IPS DF 4.7 (cell line): ENCODE measurements at regions not wholly inside any gene's neighbourhood (a gene's known extent, or its start where the extent isn't known, plus 50 kb on each side); places are given as distances from the start of the nearest gene placed in this dataset.

Experiments used
- DNase-seq: peaks from one replicate; pipeline ENCODE4 v3.0.0-alpha.2; 2013; ENCODE audit warnings: low spot score; ENCODE audit errors: extremely low read depth

DNA sequence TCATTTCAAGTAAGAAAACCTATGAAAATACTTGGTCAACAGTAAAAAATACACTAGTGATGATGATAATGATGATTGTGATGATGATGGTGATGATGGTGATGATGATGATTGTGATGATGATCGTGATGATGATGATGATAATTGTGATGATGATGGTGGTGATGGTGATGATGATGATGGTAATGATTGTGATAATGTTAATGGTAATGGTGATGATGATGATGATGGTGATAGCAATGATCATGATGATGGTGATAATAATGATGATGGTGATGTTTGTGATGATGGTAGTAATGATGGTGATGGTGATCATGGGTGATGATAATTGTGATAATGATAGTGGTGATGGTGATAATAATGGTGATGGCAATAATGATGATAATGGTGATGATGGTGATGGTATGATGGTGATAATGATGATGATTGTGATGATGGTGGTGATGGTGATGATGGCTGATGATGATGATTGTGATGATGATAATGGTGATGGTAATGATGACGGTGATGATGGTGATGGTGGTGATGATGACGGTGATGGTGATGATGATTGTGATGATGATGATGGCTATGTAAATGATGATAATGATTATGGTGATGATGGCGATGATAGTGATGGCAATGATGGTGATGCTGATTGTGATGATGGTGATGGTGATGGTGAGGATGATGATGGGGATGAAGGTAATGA lies 62.1 kb downstream of the VCX3A start:
- no peak for DNase-seq

DNA sequence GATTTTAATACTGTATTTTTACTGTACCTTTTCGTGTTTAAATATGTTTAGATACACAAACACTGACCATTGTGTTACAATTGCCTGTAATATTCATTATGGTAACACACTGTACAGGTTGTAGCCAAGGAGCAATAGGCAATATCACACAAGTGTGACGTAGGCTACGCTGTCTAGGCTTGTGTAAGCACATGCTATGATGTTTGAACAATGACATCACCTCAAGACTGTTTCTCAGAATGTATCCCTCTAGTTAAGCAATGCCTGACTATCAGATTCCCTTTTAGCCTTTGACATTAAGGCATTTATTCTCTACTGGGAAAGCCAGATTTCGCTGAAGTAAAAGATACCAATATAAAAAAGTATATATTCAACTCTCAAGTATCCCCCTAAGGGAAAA lies 66.2 kb downstream of the VCX3A start:
- DNase-seq = no peak

DNA sequence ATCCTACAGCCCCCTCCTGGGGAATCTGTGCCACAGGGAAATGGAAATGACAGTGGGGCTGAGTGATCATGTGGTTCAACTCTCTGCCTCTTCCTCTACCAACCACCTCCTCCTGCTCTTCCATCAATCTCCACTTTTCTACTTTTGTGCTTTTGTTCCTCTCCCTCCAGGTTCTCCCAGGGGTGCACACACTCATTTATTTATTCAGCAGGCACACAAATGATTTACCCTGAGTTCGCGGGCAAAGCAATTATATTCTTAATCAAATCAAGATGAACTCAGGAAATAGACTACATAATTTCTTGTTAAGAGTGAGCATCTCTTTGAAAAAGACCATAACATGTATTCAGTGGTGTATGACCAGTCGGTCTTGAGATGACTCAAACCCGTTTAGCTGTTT lies 69.2 kb downstream of the VCX3A start:
- no peak for DNase-seq

DNA sequence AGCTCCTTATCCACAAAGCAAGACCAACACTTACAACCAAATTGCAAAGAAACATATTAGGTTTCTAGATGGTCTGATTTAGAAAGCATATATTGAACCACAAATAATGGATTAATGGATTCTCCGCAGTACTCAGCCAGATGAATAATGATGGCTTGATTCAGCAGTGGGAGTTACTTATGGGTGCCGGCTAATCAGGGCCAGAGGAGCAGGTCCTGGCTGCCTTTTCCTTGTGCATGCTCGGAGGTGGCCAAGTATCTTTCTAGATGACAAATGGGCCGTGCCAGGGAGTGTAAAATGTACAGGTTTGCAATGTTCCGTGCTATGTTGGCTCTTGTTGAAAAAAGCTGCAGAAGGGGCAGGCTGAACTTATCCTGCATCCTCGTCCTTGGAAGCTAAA lies 70.2 kb downstream of the VCX3A start:
- no peak for DNase-seq

DNA sequence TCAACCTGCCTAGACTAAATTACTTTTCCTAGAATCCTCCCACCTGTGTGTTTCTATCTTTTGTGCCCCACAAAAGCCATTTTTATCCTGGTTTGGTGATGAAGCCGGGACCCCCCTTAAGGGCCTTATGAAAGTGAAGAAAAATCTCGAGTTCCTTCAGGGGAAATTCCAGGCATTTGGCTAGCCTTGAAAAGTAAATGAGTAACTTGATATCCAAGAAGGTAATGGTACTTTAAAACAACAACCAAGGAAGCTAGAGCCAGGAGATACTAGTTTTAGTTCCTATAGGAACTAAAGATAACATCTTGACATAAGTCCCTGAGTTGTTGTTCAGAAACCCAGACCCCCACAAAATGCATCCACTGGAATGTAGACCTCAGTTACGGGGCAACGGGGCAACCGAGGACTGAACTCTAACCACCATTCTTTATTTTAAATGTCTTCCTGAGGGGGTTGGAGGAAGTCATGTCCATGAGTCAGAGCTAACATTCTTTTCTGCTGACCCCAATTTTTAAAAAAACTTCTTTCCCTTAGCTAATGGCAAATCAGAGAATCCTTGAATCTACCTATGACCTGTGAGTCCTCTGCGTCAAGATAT lies 73.9 kb downstream of the VCX3A start:
- DNase-seq = no peak

DNA sequence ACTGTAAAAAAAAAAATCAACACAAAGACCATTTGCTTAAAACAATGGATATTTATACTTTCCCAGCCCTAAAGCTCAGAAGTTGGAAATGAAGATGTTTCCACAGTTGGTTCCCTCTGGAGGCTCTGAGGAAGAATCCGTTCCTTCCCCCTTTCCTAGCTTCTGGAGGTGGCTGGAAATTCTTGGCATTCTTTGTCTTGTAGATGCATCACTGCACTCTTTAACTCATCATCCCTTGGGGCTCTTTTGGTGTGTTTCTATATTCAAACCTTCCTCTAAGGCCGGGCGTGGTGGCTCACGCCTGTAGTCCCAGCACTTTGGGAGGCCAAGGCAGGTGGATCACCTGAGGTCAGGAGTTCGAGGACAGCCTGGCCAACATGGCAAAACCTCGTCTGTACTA lies 78.7 kb downstream of the VCX3A start:
- DNase-seq = peak; percentile 2

DNA sequence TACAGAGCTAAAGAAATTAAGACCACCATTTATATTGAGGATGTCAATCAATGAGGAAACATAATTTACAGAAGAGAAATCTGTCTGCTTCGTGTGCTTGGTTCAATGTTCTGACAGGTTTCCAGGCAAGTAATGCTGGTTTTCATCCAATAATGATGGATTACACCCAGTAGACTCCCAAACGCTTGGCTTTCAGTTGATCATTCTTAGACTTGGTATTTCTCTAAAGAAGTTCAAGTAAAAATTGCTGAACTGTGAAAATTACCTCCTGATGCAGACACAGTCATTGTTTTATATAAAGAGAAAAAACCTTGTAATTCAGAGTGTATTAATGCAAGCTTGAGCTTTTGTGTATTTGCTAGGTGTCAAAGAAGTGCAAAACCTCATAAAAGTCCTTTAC lies 85.0 kb downstream of the VCX3A start:
- DNase-seq = no peak

DNA sequence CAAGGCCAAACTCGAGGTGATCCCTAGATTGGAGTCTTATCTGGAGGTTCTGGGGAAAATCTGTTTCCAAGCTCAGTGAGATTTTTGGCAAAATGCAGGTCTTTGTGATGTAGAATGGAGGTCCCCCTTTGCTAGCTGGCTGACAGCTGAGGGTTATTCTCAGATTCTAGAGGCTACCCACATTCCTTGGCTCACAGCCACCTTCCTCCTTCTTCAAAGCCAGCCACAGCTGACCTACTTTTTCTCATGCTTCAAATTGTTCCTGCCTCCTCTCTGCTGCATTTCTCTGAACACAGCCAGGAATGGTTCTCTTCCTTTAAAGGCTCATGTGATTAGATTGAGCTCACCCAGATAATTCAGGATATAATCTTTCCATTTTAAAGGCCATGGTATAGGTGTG lies 86.9 kb downstream of the VCX3A start:
- no peak for DNase-seq

DNA sequence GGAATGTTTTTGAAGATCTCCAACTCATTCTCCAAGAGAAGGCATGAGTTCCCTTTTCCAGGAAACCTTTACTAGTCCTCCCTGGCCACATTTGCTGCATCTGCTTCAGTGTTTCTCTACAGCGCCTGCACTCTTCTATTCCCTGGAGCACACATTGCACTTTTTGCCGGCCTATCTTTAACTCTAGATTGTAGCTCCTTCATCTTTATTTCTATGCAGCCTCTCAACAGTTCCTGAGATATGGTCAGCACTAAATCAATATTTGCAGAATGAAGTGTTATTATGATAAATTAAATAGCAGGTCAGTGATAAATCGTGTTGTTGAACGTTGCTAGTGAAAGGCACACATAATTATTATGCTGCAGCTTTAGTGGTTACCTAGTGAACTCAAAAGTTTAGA lies 88.3 kb downstream of the VCX3A start:
- no peak for DNase-seq

DNA sequence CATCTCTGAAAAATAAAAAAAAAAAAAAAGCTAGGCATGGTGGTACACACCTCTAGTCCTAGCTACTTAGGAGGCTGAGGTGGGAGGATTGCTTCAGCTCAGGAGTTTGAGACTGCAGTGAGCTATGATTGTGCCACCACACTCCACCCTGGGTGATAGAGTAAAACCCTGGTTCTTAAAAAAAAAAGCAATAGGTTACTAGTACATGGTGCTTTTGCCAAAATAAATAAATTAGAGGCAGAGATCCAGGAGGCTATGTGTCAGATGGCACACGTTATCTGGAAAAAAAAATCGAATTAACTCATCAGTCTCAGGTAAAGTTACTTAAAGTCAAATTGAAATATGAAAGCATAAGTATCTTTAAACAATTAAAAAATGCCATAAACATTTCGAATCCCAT lies 94.3 kb downstream of the VCX3A start:
- no peak for DNase-seq

DNA sequence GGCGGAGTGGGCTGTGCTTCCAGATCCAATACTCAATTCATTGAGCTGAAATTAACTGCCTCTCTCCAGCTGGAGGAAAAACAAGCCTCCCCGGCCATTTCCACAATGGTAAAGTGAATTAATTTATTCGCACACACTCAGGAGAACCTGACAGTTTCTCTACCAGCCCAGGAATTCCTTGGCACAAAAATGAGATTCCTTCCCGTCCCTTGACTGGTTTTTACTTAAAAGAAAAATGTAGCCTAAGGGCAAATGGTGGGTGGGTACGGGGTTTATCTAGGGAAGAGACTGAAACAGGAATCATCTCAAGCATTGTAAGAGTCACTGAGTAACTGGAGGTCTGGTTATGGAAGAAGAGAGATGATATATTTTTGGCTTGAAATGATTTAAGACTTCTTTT lies 102.7 kb downstream of the VCX3A start:
- no peak for DNase-seq

DNA sequence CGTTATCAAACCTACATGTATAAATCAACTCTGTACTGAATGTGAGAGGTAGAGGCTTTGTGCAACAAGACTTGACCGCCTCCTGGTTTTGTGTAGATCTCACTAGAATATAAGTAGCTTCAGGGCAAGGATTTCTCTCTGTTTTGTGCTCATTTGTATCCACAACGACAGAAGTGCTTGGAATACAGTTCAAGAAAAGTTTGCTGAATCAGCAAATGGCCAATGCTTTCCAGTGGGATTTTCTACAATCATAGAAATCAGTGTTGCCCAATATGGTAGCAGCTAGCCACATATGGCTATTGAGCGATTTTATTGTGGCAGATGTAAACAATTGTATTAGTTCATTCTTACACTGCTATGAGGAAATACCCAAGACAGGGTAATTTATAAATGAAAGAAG lies 127.4 kb downstream of the VCX3A start:
- DNase-seq = no peak

DNA sequence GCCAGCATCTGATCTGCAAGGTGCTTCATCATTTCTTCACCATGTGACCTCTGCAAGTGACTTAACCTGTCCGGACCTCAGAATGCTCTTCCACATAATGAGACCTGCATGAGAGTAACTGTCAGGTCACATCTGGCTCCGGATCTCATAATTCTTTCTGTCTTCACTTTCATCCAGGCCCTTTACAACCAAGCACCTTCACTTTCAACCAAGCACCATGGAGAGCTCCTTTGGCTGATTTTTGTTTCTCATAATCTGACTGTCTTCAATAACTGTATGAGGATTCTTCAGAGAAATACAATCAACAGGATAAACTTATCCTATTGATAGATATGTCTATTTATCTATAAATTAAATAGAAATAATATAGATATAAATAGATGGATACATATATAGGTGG lies 148.1 kb downstream of the VCX3A start:
- DNase-seq = no peak

DNA sequence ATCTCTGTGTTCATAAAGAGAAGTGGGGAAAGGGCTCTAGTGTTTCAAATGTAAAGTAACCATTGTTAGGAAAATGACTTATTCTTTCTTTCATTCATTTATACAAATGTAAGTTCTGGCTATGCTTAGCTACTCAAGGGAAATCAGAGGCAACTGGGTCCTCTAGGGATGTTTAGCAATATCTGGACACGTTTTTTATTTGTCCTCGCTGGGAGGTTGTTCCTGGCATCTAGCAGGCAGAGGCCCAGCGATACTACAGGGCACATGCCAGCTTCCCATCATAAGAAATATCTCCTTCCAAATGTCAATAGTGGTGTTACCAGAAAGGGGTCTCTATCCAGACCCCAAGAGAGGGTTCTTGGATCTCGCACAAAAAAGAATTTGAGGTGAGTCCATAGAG lies 150.0 kb downstream of the VCX3A start:
- no peak for DNase-seq

DNA sequence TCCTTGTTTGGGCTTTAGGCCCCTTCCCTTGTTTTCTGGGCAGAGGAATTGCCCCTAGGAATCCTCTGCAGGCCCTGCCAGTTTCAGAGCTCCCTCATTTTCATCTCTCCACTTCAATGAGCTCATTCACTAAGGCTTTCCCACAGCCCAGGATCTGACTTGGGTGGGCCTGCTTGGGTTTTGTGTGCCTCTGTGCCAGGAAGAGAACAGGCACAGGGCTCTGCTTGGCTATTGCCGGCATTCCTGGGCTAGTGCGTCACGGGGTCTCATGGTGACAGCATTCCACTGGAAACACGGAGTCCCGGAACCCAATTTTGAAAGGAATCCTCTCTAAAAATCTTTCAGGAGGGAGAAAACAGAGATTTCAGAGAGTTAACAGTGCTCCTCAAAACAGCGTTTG lies 150.5 kb downstream of the VCX3A start:
- no peak for DNase-seq

DNA sequence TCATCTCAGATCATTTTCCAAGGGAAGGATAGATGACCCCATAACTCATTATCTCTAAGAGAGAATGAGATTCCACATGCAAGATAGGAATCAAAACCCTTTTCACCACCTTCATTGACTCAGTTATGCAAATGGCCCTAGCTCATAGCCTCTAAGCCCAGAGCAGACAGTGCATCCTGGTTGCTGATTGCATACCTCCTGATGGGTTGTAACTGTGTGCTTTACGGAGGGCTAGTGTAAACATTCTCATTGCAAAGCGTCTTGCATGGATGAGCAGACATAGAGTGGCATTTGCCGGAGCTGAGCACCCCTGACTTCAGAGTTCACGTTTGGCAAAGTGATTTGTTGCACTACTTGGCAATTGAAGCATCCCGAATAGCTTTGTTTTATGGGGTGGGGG lies 151.0 kb downstream of the VCX3A start:
- no peak for DNase-seq

DNA sequence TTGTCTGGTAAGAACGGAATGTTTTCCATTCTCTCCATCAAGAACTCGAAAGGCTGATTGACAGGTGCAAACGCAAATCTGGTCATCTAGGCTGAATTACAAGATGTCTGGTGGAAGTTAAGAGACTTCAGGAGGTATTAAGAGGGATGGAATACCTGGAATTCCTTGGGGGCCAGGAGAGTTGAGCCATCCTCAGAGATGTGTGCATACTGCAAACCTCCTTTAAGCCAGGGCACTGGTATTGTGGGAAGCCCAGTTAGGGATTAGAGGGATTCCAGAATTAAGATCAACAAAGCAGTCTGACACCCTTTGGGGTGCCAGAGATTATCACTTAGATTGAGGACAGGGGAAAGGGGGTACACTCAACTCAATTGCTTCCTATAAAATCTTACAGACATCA lies 151.4 kb downstream of the VCX3A start:
- DNase-seq = no peak

DNA sequence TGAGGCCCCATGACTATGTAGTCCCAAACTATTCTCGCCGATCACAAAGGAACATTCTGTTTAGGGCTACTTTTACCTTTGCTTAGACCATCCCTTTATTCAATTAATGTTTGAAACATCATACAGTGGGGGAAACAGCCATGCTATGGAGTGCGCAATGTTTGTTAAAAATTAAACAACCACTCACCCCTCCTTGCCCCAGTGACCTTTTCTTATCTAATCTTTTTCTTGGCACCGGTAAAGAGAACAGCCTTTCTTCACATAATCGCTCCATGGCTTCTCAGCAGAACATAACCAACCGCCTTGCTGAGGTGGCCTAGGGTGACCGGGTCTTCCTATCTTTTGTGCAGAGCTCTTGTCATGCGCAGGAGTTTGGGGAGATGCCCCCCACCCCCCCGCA lies 152.6 kb downstream of the VCX3A start:
- no peak for DNase-seq

DNA sequence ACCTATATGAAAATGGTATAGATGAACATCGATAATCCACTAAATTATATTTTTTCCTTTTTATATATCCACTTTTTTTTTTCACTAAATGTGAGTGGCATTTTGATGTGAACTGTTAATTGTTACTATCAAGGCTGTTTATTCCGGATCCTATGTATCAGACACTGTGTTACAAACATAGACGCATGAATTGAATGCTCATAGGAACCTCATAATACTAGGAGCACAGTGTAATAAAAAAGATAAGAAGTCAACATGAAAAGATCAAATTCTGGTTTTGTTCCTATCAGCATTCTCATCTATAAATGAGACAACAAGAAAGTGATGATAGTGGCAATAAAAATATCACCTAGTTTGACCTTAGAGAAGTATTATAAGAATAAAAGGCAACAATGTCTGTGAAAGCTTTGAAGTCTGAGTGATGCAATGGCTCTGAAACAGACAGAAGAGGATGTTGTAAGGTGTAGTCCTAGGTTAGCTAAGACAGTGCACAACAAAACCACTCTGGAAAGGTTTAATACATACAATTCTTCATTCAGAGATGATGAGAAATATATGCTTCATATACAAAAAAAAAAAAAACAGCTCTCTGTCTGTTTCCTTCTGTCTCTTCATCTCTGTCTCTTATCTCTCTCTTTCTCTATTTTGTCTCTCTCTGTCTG lies 148.6 kb upstream of the NLGN4X start:
- no peak for DNase-seq

DNA sequence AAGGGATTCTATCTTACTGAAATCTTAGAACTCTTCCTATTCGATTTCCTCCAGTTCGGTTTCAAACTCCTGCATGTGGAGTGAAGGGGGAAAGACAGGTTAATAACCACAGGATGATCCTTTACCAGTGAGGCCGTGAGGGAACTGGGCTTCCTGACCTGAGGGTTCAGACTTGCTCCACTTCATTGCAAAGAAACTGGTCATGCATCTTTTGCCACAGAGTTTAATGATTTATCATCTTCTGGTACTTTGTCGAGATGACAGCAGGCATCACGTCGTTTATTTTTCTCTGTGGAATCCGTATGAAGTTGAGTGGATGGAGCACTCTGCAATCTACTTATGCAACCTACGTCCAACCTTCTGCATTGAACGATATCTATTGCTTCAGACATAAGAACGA lies 145.9 kb upstream of the NLGN4X start:
- DNase-seq = no peak

DNA sequence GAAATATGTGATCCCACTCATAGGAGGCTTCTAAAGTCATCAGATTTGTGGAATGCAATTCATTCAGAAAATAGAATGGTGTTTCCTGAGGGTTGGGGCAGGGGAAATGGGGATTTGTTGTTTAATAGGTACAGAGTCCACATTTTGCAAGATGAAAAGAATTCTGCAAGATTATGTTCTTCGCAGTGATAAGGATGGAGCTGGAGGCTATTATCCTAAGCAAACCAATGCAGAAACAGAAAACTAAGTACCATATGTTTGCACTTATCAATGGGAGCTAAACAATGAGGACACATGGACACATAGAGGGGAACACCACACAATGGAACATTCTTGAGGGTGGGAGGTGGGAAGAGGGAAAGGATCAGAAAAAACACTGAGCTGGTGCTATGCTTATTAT lies 144.3 kb upstream of the NLGN4X start:
- DNase-seq = no peak

DNA sequence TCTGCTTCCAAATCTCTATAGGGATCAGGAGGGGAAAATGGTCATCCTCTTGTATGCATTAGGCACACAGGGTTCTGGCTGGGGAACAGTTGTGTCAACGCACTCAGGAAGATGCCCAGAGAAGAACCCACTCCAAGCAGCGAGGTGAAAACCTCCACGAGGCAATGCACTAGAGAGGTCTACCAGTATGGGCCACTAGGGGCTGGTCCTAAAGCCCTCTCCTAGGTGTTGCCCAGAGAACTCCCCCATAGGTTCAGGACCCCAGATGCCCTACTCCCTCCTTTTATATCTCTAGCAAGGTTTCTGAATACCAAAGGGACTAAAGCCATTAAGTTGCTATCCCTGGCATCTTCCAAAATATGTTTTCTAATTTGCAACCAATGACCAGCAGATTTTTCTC lies 142.7 kb upstream of the NLGN4X start:
- DNase-seq = no peak

DNA sequence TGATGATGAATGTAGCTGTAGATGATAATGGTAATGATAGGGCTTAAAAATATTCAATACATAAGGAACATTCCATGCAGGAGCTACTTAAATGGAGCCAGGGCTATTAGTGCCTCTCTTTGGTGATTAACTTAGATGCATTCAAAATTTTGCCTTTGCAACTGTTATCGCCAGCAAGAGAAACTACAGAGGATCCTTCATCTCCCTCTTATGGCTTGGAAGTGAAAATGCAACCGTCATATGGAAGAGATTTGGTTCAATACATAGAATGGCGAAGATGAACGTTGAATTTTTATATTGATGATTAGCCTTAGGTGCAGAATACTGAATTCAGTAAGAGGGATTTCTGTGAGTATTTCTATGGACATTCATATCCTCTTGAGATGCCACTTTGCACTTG lies 134.5 kb upstream of the NLGN4X start:
- no peak for DNase-seq
